GM21619 (cell line): ENCODE measurements at regions not wholly inside any gene's neighbourhood (a gene's known extent, or its start where the extent isn't known, plus 50 kb on each side); places are given as distances from the start of the nearest gene placed in this dataset.

Source experiments
- ATAC-seq: cut with Tn5 transposase; IDR thresholded peaks from one replicate; pipeline ENCODE4 v1.9.1; 2021; ENCODE audit not compliant: unreplicated experiment

- ATAC-seq = no peak
Measured at GRCh38 chr1:165034136-165034809, 322.2 kb downstream of the LMX1A start.

- no peak for ATAC-seq
Measured at GRCh38 chr1:165031001-165031400, 325.5 kb downstream of the LMX1A start.

- no peak for ATAC-seq
Measured at GRCh38 chr1:165025805-165026204, 330.7 kb downstream of the LMX1A start.

- no peak for ATAC-seq
Measured at GRCh38 chr1:165014753-165015152, 341.8 kb downstream of the LMX1A start.

GRCh38 chr1:165011991-165012531 lies 344.5 kb downstream of the LMX1A start:
- no peak for ATAC-seq

- ATAC-seq = no peak
Measured at GRCh38 chr1:165011186-165011585, 345.3 kb downstream of the LMX1A start.

- ATAC-seq = no peak
Measured at GRCh38 chr1:165010418-165011070, 346.0 kb downstream of the LMX1A start.

GRCh38 chr1:165006831-165007230 lies 349.7 kb downstream of the LMX1A start:
- no peak for ATAC-seq

GRCh38 chr1:164999146-164999545 lies 357.4 kb downstream of the LMX1A start:
- ATAC-seq = no peak

- no peak for ATAC-seq
Measured at GRCh38 chr1:164991763-164992314, 364.7 kb downstream of the LMX1A start.

GRCh38 chr1:164983023-164983650 lies 373.4 kb downstream of the LMX1A start:
- ATAC-seq = no peak

GRCh38 chr1:164982545-164982944 lies 374.0 kb downstream of the LMX1A start:
- ATAC-seq = no peak

- ATAC-seq = no peak
Measured at GRCh38 chr1:164977561-164977960, 379.0 kb downstream of the LMX1A start.

GRCh38 chr1:164971921-164972415 lies 384.5 kb downstream of the LMX1A start:
- ATAC-seq = no peak

GRCh38 chr1:164971391-164971790 lies 385.1 kb downstream of the LMX1A start:
- ATAC-seq = no peak

GRCh38 chr1:164969253-164969652 lies 387.3 kb downstream of the LMX1A start:
- ATAC-seq = no peak

GRCh38 chr1:164967300-164967699 lies 389.2 kb downstream of the LMX1A start:
- ATAC-seq = no peak

- no peak for ATAC-seq
Measured at GRCh38 chr1:164961715-164962114, 394.8 kb downstream of the LMX1A start.

- no peak for ATAC-seq
Measured at GRCh38 chr1:164958982-164959768, 397.3 kb downstream of the LMX1A start.

- ATAC-seq = no peak
Measured at GRCh38 chr1:164953815-164954214, 394.8 kb downstream of the PBX1 start.

GRCh38 chr1:164953098-164953497 lies 394.1 kb downstream of the PBX1 start:
- ATAC-seq = no peak
